Uterus (tissue), 3 donors: ENCODE measurements at regions not wholly inside any gene's neighbourhood (a gene's known extent, or its start where the extent isn't known, plus 50 kb on each side); places are given as distances from the start of the nearest gene placed in this dataset.

ENCODE experiments used
- DNase-seq, 2 donors: peaks; one replicate each; pipeline ENCODE4 v3.0.0-alpha.2; 2019 to 2020
- H3K27ac ChIP-seq, 2 donors: fragments of 200-600 bp; sonication (generic); 1 replicate in 1 of 2; 2 replicates in 1 of 2; pipeline ENCODE4 v1.5.1; 2016 to 2018
- H3K27me3 ChIP-seq, 2 donors: fragments of 200-600 bp; sonication (generic); one replicate each; pipeline ENCODE4 v1.5.1; 2018 to 2019; ENCODE audit warnings: control low read depth in 1 of 2
- H3K36me3 ChIP-seq, 2 donors: fragments of 200-600 bp; sonication (generic); one replicate each; pipeline ENCODE4 v1.5.1; 2019; ENCODE audit warnings: control low read depth in 1 of 2
- H3K4me1 ChIP-seq, 2 donors: fragments of 200-600 bp; sonication (generic); one replicate each; pipeline ENCODE4 v1.5.1; 2018 to 2019; ENCODE audit warnings: control low read depth in 1 of 2
- H3K4me3 ChIP-seq, 2 donors: fragments of 200-600 bp; sonication (generic); 1 replicate in 1 of 2; 2 replicates in 1 of 2; pipeline ENCODE4 v1.5.1; 2018 to 2019; ENCODE audit warnings: mild to moderate bottlenecking in 1 of 2
- H3K9me3 ChIP-seq, 2 donors: fragments of 200-600 bp; sonication (generic); one replicate each; pipeline ENCODE4 v1.5.1; 2019; ENCODE audit warnings: control low read depth in 1 of 2
- POLR2A ChIP-seq, 2 donors: fragments of 450-650 bp; IDR thresholded peaks; one replicate each; pipeline ENCODE4 v1.6.1; 2016; ENCODE audit warnings: antibody characterized with exemption in 2 of 2, mild to moderate bottlenecking in 1 of 2, moderate library complexity in 1 of 2
- intact Hi-C: fragments of 100-400 bp; cut with DNase I; formaldehyde crosslinking; loops from one replicate; pipeline ENCODE4 v1.15.1; 2023; ENCODE audit warnings: low total_unique reads
- TF ChIP-seq, protein P1 (sequence below), 4 experiments: fragments of 200-600 bp in 2 of 4; fragments of 450-650 bp in 2 of 4; sonication (generic) in 2 of 4; IDR thresholded peaks; one replicate each; pipeline ENCODE4 v1.5.1; 2016 to 2019; ENCODE audit warnings: antibody characterized with exemption in 4 of 4, mild to moderate bottlenecking in 2 of 4, moderate library complexity in 1 of 4
- donor health status: DM: yes; HTN: yes; CAD: no.

DNA sequence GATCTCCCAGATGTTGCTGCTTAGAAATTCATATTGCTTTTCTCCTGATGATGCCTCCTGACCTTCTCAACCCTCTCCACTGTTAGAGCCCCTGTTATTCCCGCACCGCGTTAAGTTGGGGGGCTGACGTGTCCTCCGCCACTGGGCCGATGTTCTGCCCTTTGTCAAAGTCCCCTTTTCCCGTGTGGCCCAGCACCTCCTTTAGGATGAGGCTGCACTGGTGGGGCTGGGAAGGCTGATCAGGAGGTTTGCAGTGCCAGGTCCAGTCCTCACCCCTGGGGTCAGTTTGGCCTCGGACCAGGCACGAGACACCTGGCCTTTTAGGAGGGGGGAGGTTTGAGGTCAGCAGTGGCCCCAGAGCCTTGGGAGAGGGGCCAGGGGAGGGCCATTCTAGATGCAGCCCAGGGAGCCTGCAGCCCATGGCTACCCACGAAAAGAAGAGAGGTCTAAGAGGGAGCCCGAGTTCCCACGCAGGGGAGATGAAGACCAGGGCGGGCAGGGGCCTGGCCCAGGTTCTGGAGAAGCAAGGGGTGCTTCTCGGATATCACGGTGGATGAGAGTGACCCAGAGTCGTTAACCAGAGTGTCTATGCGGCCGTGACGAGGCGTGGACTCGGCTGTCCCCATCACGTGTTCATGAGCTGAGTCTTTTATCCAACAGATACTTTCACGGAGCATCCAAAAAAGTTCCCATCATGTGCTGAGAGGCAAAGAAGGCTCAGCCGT, 150.4 kb downstream of the DNAJB6 start:
- TF ChIP-seq, protein P1, sequence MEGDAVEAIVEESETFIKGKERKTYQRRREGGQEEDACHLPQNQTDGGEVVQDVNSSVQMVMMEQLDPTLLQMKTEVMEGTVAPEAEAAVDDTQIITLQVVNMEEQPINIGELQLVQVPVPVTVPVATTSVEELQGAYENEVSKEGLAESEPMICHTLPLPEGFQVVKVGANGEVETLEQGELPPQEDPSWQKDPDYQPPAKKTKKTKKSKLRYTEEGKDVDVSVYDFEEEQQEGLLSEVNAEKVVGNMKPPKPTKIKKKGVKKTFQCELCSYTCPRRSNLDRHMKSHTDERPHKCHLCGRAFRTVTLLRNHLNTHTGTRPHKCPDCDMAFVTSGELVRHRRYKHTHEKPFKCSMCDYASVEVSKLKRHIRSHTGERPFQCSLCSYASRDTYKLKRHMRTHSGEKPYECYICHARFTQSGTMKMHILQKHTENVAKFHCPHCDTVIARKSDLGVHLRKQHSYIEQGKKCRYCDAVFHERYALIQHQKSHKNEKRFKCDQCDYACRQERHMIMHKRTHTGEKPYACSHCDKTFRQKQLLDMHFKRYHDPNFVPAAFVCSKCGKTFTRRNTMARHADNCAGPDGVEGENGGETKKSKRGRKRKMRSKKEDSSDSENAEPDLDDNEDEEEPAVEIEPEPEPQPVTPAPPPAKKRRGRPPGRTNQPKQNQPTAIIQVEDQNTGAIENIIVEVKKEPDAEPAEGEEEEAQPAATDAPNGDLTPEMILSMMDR (IDR thresholded peaks at IDR 0.05), result no peak
- TF ChIP-seq POLR2A (IDR thresholded peaks at IDR 0.05), result no peak
- no peak overlapping the region for H3K4me3 ChIP-seq
- H3K9me3 ChIP-seq, result no peaks in the 10 kb centered on the region
- H3K27me3 ChIP-seq, result no peaks in the 10 kb centered on the region
- peak in 1 of 2 donors; percentile 5 for DNase-seq
- no peaks in the 10 kb centered on the region for H3K36me3 ChIP-seq
- H3K4me1 ChIP-seq, result no peaks in the 10 kb centered on the region
- intact Hi-C loops, result no loop called here
- H3K27ac ChIP-seq, result no peak overlapping the region

DNA sequence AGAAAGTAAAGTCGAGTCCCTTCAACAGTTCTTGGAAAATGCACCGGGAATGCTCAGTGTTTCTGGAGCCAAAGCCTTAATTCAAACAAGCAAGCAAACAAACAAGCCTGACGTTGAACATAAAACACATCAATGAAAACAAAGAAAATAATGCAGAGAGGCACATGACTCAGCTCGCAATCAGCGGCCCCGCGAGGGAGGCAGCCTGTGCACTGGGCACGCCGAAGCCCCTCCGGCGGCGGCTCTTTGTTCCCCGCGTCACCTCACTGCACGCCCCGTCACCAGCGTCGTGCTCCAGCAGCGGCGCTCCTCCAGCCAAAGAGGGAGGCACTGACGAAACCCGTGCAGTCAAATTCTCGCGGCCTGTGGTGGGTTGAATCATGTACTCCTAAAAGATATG, 151.5 kb downstream of the DNAJB6 start:
- TF ChIP-seq, protein P1 (IDR thresholded peaks at IDR 0.05), result no peak
- no peak for TF ChIP-seq POLR2A (IDR thresholded peaks at IDR 0.05)
- Histone ChIP-seq H3K4me3 (no peak overlapping the region), H3K27ac (no peak overlapping the region), H3K27me3 (no peaks in the 10 kb centered on the region), H3K9me3 (no peaks in the 10 kb centered on the region), H3K4me1 (no peaks in the 10 kb centered on the region), H3K36me3 (no peaks in the 10 kb centered on the region)
- DNase-seq, result peak in 1 of 2 donors; percentile 3
- intact Hi-C loops, result no loop called here

DNA sequence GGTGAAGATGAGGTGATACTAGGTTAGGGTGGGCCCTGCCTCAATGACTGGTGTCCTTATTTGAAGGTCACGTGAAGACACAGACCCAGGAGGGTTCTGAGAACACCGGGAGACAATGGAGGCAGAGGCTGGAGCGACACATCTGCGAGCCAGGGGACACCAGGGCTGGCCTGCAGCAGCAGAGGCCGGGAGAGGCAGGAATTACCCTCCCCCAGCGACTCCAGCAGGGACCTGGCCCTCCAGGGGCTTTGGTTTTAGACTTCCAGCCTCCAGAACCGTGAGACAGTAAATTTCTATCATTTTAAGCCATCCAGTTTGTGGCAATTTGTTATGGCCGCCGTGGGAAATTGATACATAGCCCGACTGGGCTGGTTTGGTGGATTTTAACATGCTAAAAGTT, 152.2 kb downstream of the DNAJB6 start:
- TF ChIP-seq POLR2A (IDR thresholded peaks at IDR 0.05), result no peak
- TF ChIP-seq, protein P1 (IDR thresholded peaks at IDR 0.05), result no peak
- Histone ChIP-seq H3K4me1 (no peaks in the 10 kb centered on the region), H3K36me3 (no peaks in the 10 kb centered on the region), H3K27me3 (no peaks in the 10 kb centered on the region), H3K9me3 (no peaks in the 10 kb centered on the region), H3K27ac (no peak overlapping the region), H3K4me3 (no peak overlapping the region)
- DNase-seq, result no peak
- intact Hi-C loops, result no loop called here
